C4-2B (cell line): ENCODE measurements at regions not wholly inside any gene's neighbourhood (a gene's known extent, or its start where the extent isn't known, plus 50 kb on each side); places are given as distances from the start of the nearest gene placed in this dataset.

Experiments
- CTCF ChIP-seq: fragments of 450-650 bp; conservative IDR thresholded peaks from 2 replicates; pipeline ENCODE4 v1.5.1; 2017; ENCODE audit warnings: mild to moderate bottlenecking
- ZFX ChIP-seq: fragments of 450-650 bp; IDR thresholded peaks from 2 replicates; pipeline ENCODE4 v1.6.1; 2017

- TF ChIP-seq CTCF (no peak), ZFX (no peak)
These were observed 101.2 kb downstream of the MCFD2 start for GRCh38 chr2:46814160-46814961.
